ENCODE measurements at regions not wholly inside any gene's neighbourhood (a gene's known extent, or its start where the extent isn't known, plus 50 kb on each side); places are given as distances from the start of the nearest gene placed in this dataset.

DNA sequence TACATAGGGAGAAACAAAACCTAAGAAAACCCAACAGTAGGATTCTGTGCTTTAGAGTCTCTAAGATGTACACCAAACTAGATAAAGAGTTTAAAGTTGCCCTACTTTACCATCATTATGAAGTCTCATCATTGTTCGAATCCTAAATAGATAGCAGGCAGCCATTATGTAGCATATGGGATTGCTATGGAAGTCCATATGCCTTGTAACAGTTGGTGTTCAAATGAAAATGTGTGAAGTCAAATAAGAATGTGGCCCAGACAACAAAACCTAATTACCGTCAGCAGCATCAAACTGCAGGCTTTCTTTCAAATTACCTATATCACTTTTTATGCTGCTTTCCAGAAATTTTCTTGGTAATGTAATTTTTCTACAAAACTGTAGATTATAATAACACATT lies 1380.1 kb downstream of the GRIK2 start:
- TF ChIP-seq, protein P1, sequence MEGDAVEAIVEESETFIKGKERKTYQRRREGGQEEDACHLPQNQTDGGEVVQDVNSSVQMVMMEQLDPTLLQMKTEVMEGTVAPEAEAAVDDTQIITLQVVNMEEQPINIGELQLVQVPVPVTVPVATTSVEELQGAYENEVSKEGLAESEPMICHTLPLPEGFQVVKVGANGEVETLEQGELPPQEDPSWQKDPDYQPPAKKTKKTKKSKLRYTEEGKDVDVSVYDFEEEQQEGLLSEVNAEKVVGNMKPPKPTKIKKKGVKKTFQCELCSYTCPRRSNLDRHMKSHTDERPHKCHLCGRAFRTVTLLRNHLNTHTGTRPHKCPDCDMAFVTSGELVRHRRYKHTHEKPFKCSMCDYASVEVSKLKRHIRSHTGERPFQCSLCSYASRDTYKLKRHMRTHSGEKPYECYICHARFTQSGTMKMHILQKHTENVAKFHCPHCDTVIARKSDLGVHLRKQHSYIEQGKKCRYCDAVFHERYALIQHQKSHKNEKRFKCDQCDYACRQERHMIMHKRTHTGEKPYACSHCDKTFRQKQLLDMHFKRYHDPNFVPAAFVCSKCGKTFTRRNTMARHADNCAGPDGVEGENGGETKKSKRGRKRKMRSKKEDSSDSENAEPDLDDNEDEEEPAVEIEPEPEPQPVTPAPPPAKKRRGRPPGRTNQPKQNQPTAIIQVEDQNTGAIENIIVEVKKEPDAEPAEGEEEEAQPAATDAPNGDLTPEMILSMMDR (IDR thresholded peaks at IDR 0.05; ENCODE audit: low read depth, low read length): no peak
- no peak for TF ChIP-seq EZH2phosphoT487 (IDR thresholded peaks at IDR 0.05; ENCODE audit: low read depth)
